ENCODE measurements at regions not wholly inside any gene's neighbourhood (a gene's known extent, or its start where the extent isn't known, plus 50 kb on each side); places are given as distances from the start of the nearest gene placed in this dataset.

DNA sequence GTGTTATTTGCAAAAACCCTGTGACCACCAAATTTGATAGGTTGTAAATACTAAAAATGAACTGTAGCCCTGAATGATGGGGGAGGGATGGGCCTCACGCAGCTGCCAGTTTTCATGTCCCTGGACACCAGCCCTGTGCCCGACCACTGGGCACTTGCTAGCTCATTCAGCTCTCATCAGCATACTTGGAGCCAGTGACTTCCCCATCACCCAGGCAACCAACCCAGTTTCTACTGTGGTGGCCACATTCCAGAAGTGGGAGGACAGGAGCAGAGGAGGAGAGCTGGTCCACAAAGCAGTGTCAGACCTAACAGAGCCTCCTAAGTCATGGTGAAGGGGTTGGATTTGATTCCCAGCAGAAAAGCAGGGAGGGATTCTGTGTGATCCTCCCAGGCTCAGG lies 128.2 kb downstream of the CPEB2 start:
- H3K27ac Mint-ChIP-seq = no peak overlapping the region
- DNase-seq = no peak
- peaks cover 7% of the 10 kb centered on the region for H3K9me3 Mint-ChIP-seq
- no peak overlapping the region for H3K4me3 Mint-ChIP-seq
- H3K4me1 Mint-ChIP-seq = peaks cover 2% of the 10 kb centered on the region
- H3K27me3 Mint-ChIP-seq = peaks cover 13% of the 10 kb centered on the region
- peaks cover 2% of the 10 kb centered on the region for H3K36me3 Mint-ChIP-seq

DNA sequence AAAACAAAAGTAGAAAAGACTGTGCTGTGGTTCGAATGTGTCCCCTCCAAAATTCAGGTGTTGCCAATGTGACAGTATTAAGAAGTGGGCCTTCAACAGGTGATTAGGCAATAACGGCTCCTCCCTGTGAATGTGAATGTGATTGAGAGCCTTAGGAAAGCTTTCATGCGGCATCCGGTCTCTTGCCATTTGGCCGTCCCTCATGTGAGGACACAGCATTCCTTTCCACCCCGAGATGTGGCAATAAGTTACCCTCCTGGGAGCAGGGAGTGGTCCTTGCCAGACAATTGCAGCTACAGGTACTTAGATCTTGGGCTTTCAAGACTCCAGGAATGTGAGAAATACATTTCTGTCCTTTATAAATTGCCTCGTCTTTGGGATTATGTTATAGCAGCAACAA lies 129.3 kb downstream of the CPEB2 start:
- DNase-seq = no peak
- H3K9me3 Mint-ChIP-seq = peaks cover 10% of the 10 kb centered on the region
- no peak overlapping the region for H3K4me3 Mint-ChIP-seq
- no peak overlapping the region for H3K27ac Mint-ChIP-seq
- peaks cover 4% of the 10 kb centered on the region for H3K36me3 Mint-ChIP-seq
- peaks cover 2% of the 10 kb centered on the region for H3K4me1 Mint-ChIP-seq
- peaks cover 13% of the 10 kb centered on the region for H3K27me3 Mint-ChIP-seq

DNA sequence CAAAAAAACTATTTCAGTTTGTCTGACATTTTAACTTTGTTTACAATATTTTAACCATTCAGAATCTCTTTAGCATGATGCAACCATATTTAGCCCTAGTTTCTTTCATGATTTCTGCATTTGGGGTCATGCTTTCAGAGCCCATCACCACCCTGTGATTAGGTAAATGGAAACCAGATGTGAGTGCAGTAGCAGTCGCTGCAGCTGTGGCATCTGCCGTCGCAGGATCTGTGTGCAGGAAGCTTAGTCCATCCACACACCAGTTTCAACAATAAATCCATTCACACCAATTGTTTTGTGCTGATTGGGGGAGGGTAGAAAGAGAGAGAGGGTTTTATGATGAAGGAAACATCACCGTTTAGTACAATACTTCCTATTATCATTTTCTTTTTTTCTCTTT lies 130.5 kb downstream of the CPEB2 start:
- no peak for DNase-seq
- H3K36me3 Mint-ChIP-seq = peaks cover 4% of the 10 kb centered on the region
- H3K27me3 Mint-ChIP-seq = peaks cover 13% of the 10 kb centered on the region
- no peak overlapping the region for H3K4me3 Mint-ChIP-seq
- no peak overlapping the region for H3K27ac Mint-ChIP-seq
- H3K4me1 Mint-ChIP-seq = peaks cover 2% of the 10 kb centered on the region
- H3K9me3 Mint-ChIP-seq = peaks cover 16% of the 10 kb centered on the region

DNA sequence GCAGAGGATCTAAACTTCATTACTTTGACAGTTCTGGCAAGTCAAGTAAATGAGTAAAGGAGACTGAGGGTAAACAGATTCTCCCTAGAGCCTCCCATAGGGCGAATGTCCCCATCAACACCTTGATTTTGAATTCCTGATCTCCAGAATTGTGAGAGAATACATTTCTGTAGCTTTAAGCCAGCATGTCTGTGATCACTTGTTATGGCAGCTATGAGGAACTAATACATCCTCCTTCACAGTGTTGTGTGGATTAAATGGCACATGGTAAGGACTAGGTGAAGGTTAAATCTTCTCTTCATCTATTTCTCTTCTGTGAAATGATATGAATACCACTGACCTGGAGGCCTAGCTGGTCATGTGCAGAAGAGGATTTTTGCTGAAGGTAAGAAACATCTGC lies 137.3 kb downstream of the CPEB2 start:
- Mint-ChIP-seq H3K9me3 (peaks cover 19% of the 10 kb centered on the region), H3K27ac (no peak overlapping the region), H3K27me3 (peaks cover 7% of the 10 kb centered on the region), H3K4me3 (no peak overlapping the region), H3K36me3 (peaks cover 4% of the 10 kb centered on the region), H3K4me1 (no peaks in the 10 kb centered on the region)
- no peak for DNase-seq

DNA sequence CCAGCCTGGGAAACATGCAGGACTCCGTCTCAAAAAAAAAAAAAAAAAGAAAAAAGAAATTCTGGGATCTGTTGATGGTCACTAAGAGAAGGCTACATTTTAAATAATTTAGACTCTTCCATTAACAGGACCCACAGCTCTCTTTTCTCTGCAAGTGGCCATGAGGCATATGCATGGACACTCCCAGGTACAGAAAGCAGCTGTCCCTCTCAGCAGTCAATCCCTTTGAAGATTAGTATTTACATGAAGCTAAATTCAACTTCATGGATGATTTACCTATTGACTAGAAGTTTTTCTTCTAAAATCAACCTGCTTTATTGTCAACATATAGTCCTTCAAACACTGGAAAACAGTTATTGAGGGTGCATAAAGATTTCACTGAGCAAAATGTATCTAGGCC lies 139.9 kb downstream of the CPEB2 start:
- no peak for DNase-seq
- Mint-ChIP-seq H3K4me1 (no peaks in the 10 kb centered on the region), H3K36me3 (no peaks in the 10 kb centered on the region), H3K4me3 (no peak overlapping the region), H3K27me3 (no peaks in the 10 kb centered on the region), H3K9me3 (peaks cover 6% of the 10 kb centered on the region), H3K27ac (no peak overlapping the region)

DNA sequence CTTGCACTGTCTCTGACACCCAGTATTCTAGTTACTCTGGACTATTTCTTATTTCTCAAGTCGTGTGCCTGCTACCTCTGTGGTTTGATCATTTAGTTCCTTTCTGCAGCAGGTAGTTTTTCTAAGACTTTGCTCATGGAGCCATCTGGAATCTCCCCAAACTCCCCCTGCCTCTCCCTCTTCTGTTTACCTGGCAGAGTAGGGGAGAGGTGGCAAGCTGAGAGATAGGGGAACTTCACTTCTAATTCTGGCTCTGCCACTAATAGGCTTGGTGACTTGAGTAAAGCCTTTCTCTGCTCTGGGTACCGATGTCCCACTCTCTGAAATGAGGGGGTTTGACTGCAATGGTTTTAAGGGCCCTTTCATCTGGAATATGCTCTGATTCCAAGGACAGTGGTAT lies 141.3 kb downstream of the CPEB2 start:
- Mint-ChIP-seq H3K9me3 (no peaks in the 10 kb centered on the region), H3K27ac (no peak overlapping the region), H3K36me3 (no peaks in the 10 kb centered on the region), H3K4me3 (no peak overlapping the region), H3K4me1 (no peaks in the 10 kb centered on the region), H3K27me3 (peaks cover 8% of the 10 kb centered on the region)
- no peak for DNase-seq

DNA sequence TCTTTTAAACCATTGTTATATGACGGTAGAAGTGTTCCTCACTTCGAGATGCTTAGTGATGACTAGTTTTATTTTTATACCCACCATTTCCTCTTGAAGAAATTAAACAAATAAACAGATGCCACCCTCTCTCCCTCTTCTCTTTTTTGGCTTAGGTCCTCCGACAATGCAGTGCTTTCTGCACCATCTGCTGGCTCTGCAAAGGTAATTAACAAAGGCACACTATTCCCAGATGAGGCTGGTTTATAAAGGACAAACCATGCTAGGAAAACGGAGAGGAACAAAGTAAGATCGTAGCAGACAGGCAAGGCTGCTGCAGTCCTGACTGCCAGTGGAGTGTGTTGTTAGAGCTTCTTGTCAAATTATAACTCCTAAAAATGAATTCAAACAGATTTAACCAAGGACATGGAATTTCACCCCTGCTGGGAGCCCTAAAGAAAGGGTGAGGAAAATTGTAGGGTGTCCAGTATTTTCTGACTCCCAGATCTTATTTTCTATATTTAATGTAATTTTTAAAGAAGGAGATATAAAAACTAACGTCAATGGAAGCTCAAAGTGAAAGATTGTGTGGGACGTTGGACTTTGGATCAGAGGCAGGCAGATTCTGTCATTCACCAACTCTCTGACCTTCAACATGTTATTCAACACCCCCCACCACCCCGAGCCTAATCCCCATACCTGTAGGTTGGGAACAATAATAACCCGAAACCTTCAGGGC lies 142.1 kb downstream of the CPEB2 start:
- H3K27ac Mint-ChIP-seq = no peak overlapping the region
- no peak overlapping the region for H3K4me3 Mint-ChIP-seq
- DNase-seq = no peak
- no peaks in the 10 kb centered on the region for H3K9me3 Mint-ChIP-seq
- H3K27me3 Mint-ChIP-seq = peaks cover 8% of the 10 kb centered on the region
- no peaks in the 10 kb centered on the region for H3K4me1 Mint-ChIP-seq
- no peaks in the 10 kb centered on the region for H3K36me3 Mint-ChIP-seq

DNA sequence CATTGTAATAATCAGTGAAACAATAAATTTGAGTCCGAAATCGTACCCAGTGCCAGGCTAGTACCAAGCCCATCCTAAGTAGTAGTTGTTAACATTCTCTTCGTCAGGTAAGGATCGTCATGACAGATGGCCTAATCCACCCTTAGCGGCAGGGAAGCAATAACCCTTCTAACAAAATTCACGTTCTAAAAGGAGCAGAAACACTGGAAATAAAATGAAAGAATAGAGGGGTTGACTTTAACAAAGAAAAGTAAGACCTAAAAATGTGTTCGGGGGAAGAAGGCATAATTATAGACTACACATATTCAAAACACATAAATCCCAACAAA lies 142.7 kb downstream of the CPEB2 start:
- Mint-ChIP-seq H3K4me3 (no peak overlapping the region), H3K9me3 (no peaks in the 10 kb centered on the region), H3K27me3 (peaks cover 8% of the 10 kb centered on the region), H3K27ac (no peak overlapping the region), H3K4me1 (no peaks in the 10 kb centered on the region), H3K36me3 (no peaks in the 10 kb centered on the region)
- no peak for DNase-seq

DNA sequence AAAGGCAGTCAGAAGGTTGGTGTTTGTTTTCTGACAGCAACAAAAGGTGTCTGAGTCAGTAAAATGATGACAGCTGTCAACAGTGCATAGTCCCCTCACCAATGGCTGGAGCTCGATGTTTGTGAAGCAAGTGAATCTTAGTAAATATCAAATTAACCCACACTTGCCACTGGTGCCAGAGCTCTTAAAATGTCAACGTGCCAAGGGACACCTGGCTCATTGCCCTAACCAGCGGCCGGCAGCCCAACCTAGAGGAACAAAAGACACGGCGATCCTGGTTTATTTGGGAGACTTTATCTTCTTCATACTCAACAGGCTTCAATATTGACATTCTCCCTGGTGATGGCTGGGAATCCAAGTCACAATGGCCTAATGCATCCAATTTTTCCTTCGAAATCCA lies 143.4 kb downstream of the CPEB2 start:
- no peaks in the 10 kb centered on the region for H3K4me1 Mint-ChIP-seq
- no peaks in the 10 kb centered on the region for H3K36me3 Mint-ChIP-seq
- no peak overlapping the region for H3K27ac Mint-ChIP-seq
- H3K4me3 Mint-ChIP-seq = no peak overlapping the region
- DNase-seq = no peak
- no peaks in the 10 kb centered on the region for H3K9me3 Mint-ChIP-seq
- H3K27me3 Mint-ChIP-seq = peaks cover 8% of the 10 kb centered on the region

DNA sequence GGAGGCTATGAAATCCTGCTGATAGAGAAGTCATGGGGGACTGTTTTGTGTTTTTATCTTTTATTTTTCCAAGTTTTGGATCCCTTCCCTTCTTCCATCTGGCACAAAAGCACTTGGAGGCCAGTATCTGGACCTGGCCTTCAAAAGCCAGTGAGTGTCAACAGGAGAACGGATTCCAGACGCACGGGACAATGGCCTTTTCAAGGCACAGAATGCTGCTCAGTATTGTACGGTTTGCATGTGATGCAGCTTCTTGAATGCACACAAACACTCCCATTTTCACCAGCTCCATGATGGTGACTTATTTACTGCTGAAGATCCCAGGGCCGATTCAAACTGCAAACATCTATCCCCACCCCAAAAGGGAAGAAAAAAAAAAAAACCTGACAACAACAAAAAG lies 145.4 kb downstream of the CPEB2 start:
- no peaks in the 10 kb centered on the region for H3K9me3 Mint-ChIP-seq
- no peaks in the 10 kb centered on the region for H3K4me1 Mint-ChIP-seq
- DNase-seq = no peak
- H3K36me3 Mint-ChIP-seq = no peaks in the 10 kb centered on the region
- no peak overlapping the region for H3K4me3 Mint-ChIP-seq
- peaks cover 13% of the 10 kb centered on the region for H3K27me3 Mint-ChIP-seq
- no peak overlapping the region for H3K27ac Mint-ChIP-seq

DNA sequence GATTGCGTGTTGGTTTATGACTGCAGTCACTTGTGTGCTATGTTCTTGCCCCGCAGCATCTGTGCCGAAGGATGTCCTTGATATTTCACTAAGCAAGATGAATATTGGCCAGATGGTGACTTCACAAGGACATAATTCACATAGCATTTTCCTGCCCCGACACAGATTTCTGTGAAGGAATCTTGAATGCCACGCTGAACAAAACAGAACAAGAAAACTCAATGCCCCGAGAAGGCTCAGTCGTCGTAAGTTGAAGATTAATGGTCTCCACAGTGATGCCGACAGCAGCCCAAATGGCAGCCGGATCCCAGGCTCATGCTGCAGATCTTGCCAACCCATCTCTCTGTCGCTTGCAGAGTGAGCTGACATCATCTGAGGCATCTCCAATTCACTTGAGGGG lies 145.9 kb downstream of the CPEB2 start:
- Mint-ChIP-seq H3K9me3 (no peaks in the 10 kb centered on the region), H3K27ac (no peak overlapping the region), H3K4me1 (no peaks in the 10 kb centered on the region), H3K4me3 (no peak overlapping the region), H3K27me3 (peaks cover 13% of the 10 kb centered on the region), H3K36me3 (no peaks in the 10 kb centered on the region)
- no peak for DNase-seq

DNA sequence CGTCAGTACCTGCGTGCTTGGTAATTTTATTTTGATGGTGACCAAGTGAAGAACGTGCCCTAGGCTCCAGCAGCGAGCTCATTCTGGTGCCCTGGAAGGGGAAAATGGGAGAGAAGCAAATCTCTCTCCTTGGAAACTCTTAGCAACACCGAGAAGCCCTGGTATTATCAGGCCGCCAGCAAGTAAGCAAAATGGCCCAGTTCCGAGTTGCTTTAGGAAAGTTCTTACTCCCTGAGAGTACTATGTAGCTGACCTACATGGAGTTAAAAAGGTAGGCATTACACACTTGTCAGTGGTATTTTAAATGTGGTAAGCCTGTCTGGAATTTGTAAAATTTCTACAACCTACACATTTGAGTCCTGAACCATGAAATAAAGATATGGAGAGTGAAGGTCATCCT lies 146.4 kb downstream of the CPEB2 start:
- DNase-seq = no peak
- H3K27ac Mint-ChIP-seq = no peak overlapping the region
- H3K36me3 Mint-ChIP-seq = no peaks in the 10 kb centered on the region
- peaks cover 13% of the 10 kb centered on the region for H3K27me3 Mint-ChIP-seq
- H3K9me3 Mint-ChIP-seq = no peaks in the 10 kb centered on the region
- H3K4me1 Mint-ChIP-seq = no peaks in the 10 kb centered on the region
- H3K4me3 Mint-ChIP-seq = no peak overlapping the region

DNA sequence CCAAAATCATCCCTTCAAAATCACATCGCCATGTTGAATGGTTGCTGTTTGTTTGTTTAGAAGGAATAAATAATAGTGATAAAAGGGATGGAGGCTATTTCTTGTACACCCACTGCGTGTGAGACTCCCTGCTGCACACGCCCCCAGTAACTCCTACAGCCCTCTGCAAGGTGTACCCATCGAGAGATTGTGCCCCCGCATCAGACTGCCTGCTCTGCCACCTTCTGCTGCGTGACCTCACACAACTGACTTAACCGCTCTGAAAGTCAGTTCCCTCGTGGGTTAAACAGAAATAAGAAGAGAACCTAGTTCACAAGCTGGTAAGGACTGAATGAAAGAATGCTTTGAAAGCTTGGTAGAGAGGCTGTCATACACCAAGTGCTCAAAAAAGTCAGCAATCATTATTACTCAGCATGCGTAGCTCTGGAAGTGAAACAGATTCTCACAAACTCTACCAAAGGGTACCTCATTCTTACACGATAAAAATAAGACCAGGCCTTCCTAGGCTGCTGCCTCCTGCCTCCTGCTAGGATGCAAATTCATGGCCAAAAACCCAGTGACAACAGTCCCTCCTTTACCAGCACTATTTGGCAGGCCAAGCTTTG lies 147.1 kb downstream of the CPEB2 start:
- Mint-ChIP-seq H3K27ac (no peak overlapping the region), H3K9me3 (no peaks in the 10 kb centered on the region), H3K36me3 (no peaks in the 10 kb centered on the region), H3K27me3 (peaks cover 13% of the 10 kb centered on the region), H3K4me1 (no peaks in the 10 kb centered on the region), H3K4me3 (no peak overlapping the region)
- no peak for DNase-seq

DNA sequence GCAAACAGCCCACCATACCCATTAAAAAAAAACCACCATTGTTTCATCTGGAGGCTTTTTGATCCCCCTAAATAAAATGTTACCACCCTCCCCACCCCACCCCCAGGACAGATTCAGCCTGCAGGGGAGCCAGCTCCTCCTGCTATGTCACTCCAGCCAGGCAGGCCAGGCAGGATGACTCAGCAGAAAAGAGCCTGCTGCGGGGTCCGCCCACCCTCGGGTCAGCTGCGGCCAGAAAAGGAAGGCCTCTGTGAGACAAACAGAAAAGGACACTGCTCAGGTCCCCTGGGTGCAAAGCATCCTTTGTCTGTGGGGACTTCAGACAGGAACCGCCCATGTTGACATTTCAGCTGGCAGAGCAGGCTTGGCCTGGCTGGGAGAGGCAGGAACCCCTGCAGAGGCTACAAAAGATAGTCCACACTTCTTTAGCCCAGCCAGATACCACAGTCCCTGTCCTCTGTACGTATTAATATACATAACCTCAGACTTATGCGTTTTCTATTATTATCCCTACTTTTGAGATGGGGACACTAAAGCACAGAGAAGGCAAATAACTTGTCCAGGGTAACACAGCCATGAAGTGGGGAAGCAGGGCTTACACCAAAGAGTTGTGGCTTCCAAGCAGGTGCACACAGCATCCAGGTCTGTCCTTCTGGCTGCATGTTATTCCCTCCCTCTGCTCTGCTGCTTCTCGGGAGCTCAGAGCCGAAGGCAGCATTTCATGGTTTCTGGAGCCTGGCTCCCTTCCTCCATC lies 147.7 kb downstream of the CPEB2 start:
- Mint-ChIP-seq H3K9me3 (no peaks in the 10 kb centered on the region), H3K27me3 (peaks cover 14% of the 10 kb centered on the region), H3K27ac (no peak overlapping the region), H3K4me3 (no peak overlapping the region), H3K36me3 (no peaks in the 10 kb centered on the region), H3K4me1 (no peaks in the 10 kb centered on the region)
- no peak for DNase-seq

DNA sequence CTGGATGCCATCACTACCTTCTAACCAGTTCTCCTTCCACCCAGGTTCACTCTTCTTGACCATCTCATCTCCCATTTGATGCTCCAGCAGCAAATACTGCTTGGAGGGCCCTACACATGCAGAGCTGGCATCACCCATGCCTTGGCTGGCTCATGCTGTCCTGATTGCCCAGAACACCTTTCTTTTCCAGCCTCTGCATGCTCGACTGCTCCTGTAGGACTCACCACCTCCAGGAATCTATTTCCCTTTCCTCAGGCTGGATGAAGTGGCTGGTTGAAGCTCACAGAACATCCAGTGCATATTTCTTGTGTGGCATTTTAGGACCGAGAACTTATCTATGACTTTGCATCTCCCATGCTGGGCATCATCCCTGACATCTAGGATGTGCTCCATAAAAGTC lies 148.3 kb downstream of the CPEB2 start:
- Mint-ChIP-seq H3K9me3 (no peaks in the 10 kb centered on the region), H3K4me3 (no peak overlapping the region), H3K27ac (no peak overlapping the region), H3K4me1 (no peaks in the 10 kb centered on the region), H3K36me3 (no peaks in the 10 kb centered on the region), H3K27me3 (peaks cover 20% of the 10 kb centered on the region)
- no peak for DNase-seq

DNA sequence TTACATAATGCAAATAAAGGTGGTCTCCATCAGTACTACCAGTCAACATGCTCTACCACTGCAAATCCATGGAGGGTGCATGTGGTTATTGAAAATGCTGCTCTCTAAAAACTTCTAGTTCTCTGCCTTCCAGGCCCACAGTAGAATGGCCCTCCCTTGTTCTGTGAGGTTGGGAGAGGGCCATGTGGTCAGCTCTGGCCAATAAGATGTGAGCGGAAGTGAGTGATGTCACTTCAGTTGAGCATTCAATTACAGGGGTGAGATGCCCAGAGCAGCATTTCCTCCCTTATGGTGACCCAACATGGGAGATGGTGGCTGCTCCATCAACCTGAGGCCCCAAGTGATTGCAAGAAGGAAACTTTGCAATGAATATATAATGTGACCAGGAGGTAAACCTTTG lies 148.8 kb downstream of the CPEB2 start:
- Mint-ChIP-seq H3K4me3 (no peak overlapping the region), H3K9me3 (no peaks in the 10 kb centered on the region), H3K4me1 (no peaks in the 10 kb centered on the region), H3K27ac (no peak overlapping the region), H3K36me3 (no peaks in the 10 kb centered on the region), H3K27me3 (peaks cover 24% of the 10 kb centered on the region)
- DNase-seq = no peak

Measured in activated naive CD8-positive, alpha-beta T cell treated with anti-CD3 and anti-CD28 coated beads for 36 hours (primary cell).